ENCODE measurements at regions not wholly inside any gene's neighbourhood (a gene's known extent, or its start where the extent isn't known, plus 50 kb on each side); places are given as distances from the start of the nearest gene placed in this dataset.
"Not testable (repeated sequence)": the region's sequence is repeated elsewhere in the genome, so short reads cannot be mapped to it uniquely, and the experiment has no call there.

DNA sequence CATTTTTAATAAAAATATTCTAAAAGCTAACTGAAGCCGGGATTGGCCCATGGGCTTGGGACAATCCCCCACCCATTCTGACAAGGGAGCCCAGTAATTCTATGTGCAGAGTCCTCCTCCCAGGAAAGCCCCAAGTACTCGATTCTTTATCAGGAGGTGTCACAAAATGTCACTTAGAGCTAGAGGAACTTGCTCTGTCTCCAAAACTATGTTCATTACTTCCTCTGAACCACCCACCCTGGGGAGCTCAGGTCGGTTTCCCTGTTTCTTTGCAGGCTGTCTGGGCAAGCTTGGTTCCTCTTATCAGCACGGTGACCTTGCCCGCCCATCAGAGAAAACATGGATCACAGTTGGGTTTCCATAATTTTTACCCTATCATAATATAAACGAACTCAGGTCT is 430.6 kb upstream of the ID2 start:
- peaks cover 10% of the 10 kb centered on the region for H3K9me3 Mint-ChIP-seq
- no peaks in the 10 kb centered on the region for H3K36me3 Mint-ChIP-seq (ENCODE audit: low read depth)
- TF ChIP-seq, protein P1, sequence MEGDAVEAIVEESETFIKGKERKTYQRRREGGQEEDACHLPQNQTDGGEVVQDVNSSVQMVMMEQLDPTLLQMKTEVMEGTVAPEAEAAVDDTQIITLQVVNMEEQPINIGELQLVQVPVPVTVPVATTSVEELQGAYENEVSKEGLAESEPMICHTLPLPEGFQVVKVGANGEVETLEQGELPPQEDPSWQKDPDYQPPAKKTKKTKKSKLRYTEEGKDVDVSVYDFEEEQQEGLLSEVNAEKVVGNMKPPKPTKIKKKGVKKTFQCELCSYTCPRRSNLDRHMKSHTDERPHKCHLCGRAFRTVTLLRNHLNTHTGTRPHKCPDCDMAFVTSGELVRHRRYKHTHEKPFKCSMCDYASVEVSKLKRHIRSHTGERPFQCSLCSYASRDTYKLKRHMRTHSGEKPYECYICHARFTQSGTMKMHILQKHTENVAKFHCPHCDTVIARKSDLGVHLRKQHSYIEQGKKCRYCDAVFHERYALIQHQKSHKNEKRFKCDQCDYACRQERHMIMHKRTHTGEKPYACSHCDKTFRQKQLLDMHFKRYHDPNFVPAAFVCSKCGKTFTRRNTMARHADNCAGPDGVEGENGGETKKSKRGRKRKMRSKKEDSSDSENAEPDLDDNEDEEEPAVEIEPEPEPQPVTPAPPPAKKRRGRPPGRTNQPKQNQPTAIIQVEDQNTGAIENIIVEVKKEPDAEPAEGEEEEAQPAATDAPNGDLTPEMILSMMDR (IDR thresholded peaks at IDR 0.05; ENCODE audit: unreplicated experiment in 3 of 3), result no peak
- H3K27ac Mint-ChIP-seq, result no peak overlapping the region
- H3K4me1 Mint-ChIP-seq, result peaks cover 21% of the 10 kb centered on the region
- H3K4me3 Mint-ChIP-seq, result no peak overlapping the region
- peaks cover 19% of the 10 kb centered on the region for H3K27me3 Mint-ChIP-seq (ENCODE audit: low read depth)

DNA sequence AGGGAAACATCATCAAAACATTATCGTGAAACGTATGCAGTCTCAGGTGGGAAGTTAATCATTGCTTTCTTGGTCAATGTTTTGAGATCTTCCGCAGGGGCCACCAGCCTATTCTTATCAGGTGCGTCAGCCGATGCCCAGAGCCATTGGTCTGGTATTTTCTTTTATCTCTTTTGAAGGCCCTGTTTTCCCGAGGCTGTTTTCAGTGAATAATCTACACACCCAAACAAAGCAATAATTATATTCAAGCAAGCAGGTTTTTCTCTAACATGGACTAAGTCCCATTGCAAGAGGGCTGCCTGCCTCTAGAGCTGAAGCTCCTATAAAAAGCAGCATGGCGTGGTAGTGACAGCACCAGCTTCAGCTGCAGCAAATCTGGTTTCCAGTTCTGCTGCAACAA is 430.0 kb upstream of the ID2 start:
- H3K27me3 Mint-ChIP-seq (ENCODE audit: low read depth), result peaks cover 13% of the 10 kb centered on the region
- no peaks in the 10 kb centered on the region for H3K36me3 Mint-ChIP-seq (ENCODE audit: low read depth)
- peaks cover 21% of the 10 kb centered on the region for H3K4me1 Mint-ChIP-seq
- H3K27ac Mint-ChIP-seq, result no peak overlapping the region
- TF ChIP-seq, protein P1 (IDR thresholded peaks at IDR 0.05; ENCODE audit: unreplicated experiment in 3 of 3), result no peak
- H3K9me3 Mint-ChIP-seq, result peaks cover 6% of the 10 kb centered on the region
- no peak overlapping the region for H3K4me3 Mint-ChIP-seq

DNA sequence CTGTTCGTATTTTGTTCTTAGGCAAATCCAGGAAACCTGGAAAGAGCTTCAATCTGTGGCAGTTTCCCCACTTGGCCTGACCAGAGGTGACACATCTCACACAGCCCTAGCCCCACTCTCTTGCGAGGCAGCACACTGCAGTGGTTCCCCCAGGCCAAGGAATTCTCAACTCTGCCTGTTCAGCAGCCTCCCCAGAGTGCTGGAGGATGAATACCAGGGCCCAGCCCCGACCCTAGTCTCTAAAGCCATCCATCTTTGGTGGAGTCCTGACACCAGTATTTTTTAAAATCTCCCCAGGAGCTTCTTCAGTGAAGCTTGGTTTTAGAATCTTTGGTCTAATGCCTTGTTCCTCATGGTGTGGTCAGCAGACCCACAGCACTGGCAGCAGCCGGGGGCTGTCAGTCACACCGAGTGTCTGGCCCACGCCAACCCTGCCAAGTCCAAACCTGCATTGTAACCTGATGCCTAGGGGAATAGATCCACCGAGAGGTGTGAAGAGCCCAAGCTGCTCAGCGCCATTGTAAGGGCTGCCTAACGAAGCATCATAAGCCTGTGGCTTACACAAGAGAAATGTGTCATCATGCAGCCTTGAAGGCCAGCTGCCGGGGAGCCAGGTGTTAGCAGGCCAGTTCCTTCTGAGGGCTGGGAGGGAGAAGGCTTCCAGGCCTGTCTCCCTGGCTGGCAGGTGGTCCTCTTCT is 428.7 kb upstream of the ID2 start:
- TF ChIP-seq, protein P1 (IDR thresholded peaks at IDR 0.05; ENCODE audit: unreplicated experiment in 3 of 3), result no peak
- Mint-ChIP-seq H3K27ac (no peak overlapping the region), H3K36me3 (ENCODE audit: low read depth) (no peaks in the 10 kb centered on the region), H3K27me3 (ENCODE audit: low read depth) (peaks cover 8% of the 10 kb centered on the region), H3K4me3 (no peak overlapping the region), H3K4me1 (peaks cover 25% of the 10 kb centered on the region), H3K9me3 (peaks cover 6% of the 10 kb centered on the region)

DNA sequence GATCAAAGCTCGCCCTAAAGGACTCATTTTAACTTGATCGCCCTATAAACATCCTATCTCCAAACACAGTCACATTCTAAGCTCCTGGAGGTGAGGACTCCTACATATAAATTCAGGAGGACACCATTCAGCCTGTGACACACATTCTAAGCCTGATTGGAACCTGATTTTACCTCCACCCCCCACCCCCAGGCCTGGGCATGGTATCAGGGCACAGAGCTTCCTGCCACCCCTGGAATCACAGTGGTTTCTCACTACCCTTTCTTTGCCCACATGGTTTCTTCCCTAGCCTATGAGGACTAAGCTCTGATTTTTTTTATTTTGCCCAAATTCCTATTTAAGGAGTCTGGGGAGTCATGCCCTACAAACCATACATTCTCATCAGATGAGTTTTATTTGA is 428.1 kb upstream of the ID2 start:
- peaks cover 9% of the 10 kb centered on the region for H3K27me3 Mint-ChIP-seq (ENCODE audit: low read depth)
- TF ChIP-seq, protein P1 (IDR thresholded peaks at IDR 0.05; ENCODE audit: unreplicated experiment in 3 of 3), result no peak
- H3K27ac Mint-ChIP-seq, result no peak overlapping the region
- no peaks in the 10 kb centered on the region for H3K36me3 Mint-ChIP-seq (ENCODE audit: low read depth)
- H3K4me1 Mint-ChIP-seq, result peaks cover 20% of the 10 kb centered on the region
- H3K9me3 Mint-ChIP-seq, result peaks cover 6% of the 10 kb centered on the region
- H3K4me3 Mint-ChIP-seq, result no peak overlapping the region

GRCh38 chr2:8254214-8254613 is 427.6 kb upstream of the ID2 start:
- not testable (repeated sequence) for H3K9me3 Mint-ChIP-seq
- H3K4me1 Mint-ChIP-seq, result peaks cover 20% of the 10 kb centered on the region

GRCh38 chr2:8254791-8255447 is 426.9 kb upstream of the ID2 start:
- H3K27ac Mint-ChIP-seq, result no peak overlapping the region
- H3K4me1 Mint-ChIP-seq, result peaks cover 20% of the 10 kb centered on the region
- H3K27me3 Mint-ChIP-seq (ENCODE audit: low read depth), result peaks cover 9% of the 10 kb centered on the region
- TF ChIP-seq, protein P1 (IDR thresholded peaks at IDR 0.05; ENCODE audit: unreplicated experiment in 3 of 3), result no peak
- peaks cover 6% of the 10 kb centered on the region for H3K9me3 Mint-ChIP-seq
- H3K4me3 Mint-ChIP-seq, result no peak overlapping the region
- H3K36me3 Mint-ChIP-seq (ENCODE audit: low read depth), result no peaks in the 10 kb centered on the region

More at GRCh38 chr2:8254214-8254613, 427.6 kb upstream of the ID2 start:
- H3K36me3 Mint-ChIP-seq (ENCODE audit: low read depth); H3K4me3 Mint-ChIP-seq; H3K27ac Mint-ChIP-seq; H3K27me3 Mint-ChIP-seq (ENCODE audit: low read depth): not testable (repeated sequence)

Measured in nephron (organoid).